ENCODE measurements at regions not wholly inside any gene's neighbourhood (a gene's known extent, or its start where the extent isn't known, plus 50 kb on each side); places are given as distances from the start of the nearest gene placed in this dataset.

GRCh38 chr18:11533942-11534496 is 75.4 kb upstream of the SLC35G4 start:
- TF ChIP-seq CTCF (IDR thresholded peaks at IDR 0.05) (no peak), POLR2A (IDR thresholded peaks at IDR 0.05) (no peak)
- Histone ChIP-seq H3K4me3 (no peak overlapping the region), H3K4me1 (no peaks in the 10 kb centered on the region), H3K27ac (no peak overlapping the region), H3K9me3 (no peaks in the 10 kb centered on the region), H3K27me3 (no peaks in the 10 kb centered on the region), H3K36me3 (no peaks in the 10 kb centered on the region)
- DNase-seq: no peak

DNA sequence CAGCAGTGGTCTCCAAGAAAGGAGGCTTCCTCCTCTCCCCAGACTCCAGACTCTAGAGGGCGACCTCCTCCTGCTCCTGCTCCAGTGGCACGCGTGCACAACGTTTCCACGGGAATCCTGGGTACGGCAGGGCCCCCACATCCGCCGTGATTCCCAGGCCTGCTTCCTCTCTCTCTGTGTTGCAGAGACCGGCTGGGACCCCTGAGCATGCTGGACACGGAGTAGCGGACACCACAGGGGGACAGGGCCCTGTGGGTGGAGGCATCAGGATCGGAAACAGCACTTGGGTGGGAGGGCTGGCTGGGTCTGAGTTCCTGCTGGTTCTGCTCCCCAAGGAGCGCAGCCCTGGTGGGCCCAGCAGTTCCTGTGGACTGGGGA is 75.9 kb upstream of the SLC35G4 start:
- H3K4me3 ChIP-seq: no peak overlapping the region
- no peaks in the 10 kb centered on the region for H3K4me1 ChIP-seq
- no peaks in the 10 kb centered on the region for H3K9me3 ChIP-seq
- no peaks in the 10 kb centered on the region for H3K27me3 ChIP-seq
- DNase-seq: no peak
- no peaks in the 10 kb centered on the region for H3K36me3 ChIP-seq
- TF ChIP-seq POLR2A (IDR thresholded peaks at IDR 0.05) (no peak), CTCF (IDR thresholded peaks at IDR 0.05) (no peak)
- H3K27ac ChIP-seq: no peak overlapping the region

GRCh38 chr18:11532758-11533512 is 76.5 kb upstream of the SLC35G4 start:
- Histone ChIP-seq H3K36me3 (no peaks in the 10 kb centered on the region), H3K9me3 (no peaks in the 10 kb centered on the region), H3K4me3 (no peak overlapping the region), H3K27me3 (no peaks in the 10 kb centered on the region), H3K27ac (no peak overlapping the region), H3K4me1 (no peaks in the 10 kb centered on the region)
- DNase-seq: no peak
- TF ChIP-seq POLR2A (IDR thresholded peaks at IDR 0.05): no peak

DNA sequence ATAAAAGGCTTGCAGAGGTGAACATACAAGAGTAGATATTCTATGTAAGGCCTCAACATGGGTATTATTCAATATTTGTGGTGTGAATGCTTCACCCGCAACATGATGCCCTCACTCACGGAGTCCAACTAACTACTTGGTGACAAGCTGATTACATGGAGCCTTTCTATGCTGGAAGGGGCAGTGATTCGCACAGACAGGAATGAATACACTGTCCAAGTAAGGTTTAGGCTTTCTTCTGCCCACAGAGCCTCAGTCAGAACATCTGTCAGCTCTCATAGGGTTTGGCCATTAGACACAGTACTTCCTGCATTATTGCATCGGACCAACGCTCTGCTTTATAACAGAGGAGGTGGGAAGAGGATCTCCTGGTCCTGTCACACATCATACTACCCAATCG is 80.3 kb upstream of the SLC35G4 start:
- TF ChIP-seq POLR2A (IDR thresholded peaks at IDR 0.05) (no peak), CTCF (IDR thresholded peaks at IDR 0.05) (no peak)
- DNase-seq: no peak
- H3K4me3 ChIP-seq: no peak overlapping the region
- no peak overlapping the region for H3K27ac ChIP-seq
- no peaks in the 10 kb centered on the region for H3K4me1 ChIP-seq
- H3K9me3 ChIP-seq: no peaks in the 10 kb centered on the region
- no peaks in the 10 kb centered on the region for H3K36me3 ChIP-seq
- H3K27me3 ChIP-seq: no peaks in the 10 kb centered on the region

DNA sequence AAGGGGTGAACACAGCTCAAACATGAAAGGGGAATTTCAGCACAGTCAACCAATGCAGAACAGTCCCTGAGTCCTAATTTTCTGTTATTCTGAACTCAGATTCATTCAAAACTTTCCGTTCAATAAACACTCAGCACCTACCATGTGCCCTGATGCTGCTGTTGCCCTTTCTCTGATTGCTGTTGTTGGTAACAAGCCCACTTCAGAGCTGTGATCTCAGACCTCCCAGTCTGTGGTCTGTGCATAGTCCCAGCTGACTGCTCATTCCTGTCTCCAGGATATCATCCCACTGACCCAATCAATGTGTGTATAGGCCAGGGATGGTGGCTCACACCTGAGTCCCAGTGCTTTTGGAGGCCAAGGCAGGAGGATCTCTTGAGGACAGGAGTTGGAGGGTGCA is 82.7 kb upstream of the SLC35G4 start:
- no peak for DNase-seq
- Histone ChIP-seq H3K27me3 (no peaks in the 10 kb centered on the region), H3K36me3 (no peaks in the 10 kb centered on the region), H3K9me3 (no peaks in the 10 kb centered on the region), H3K27ac (no peak overlapping the region), H3K4me1 (no peaks in the 10 kb centered on the region), H3K4me3 (no peak overlapping the region)
- TF ChIP-seq POLR2A (IDR thresholded peaks at IDR 0.05) (no peak), CTCF (IDR thresholded peaks at IDR 0.05) (no peak)

GRCh38 chr18:11523804-11524203 is 85.6 kb upstream of the SLC35G4 start:
- no peaks in the 10 kb centered on the region for H3K4me1 ChIP-seq
- no peaks in the 10 kb centered on the region for H3K36me3 ChIP-seq
- TF ChIP-seq POLR2A (IDR thresholded peaks at IDR 0.05) (no peak), CTCF (IDR thresholded peaks at IDR 0.05) (no peak)
- no peak overlapping the region for H3K4me3 ChIP-seq
- H3K27ac ChIP-seq: no peak overlapping the region
- H3K9me3 ChIP-seq: no peaks in the 10 kb centered on the region
- no peak for DNase-seq
- no peaks in the 10 kb centered on the region for H3K27me3 ChIP-seq

Data from Peyer's patch (tissue), 4 donors.